CD4-positive, alpha-beta T cell (primary cell): ENCODE measurements at regions not wholly inside any gene's neighbourhood (a gene's known extent, or its start where the extent isn't known, plus 50 kb on each side); places are given as distances from the start of the nearest gene placed in this dataset.

ENCODE experiments used
- ATAC-seq: fragments of 200-7000 bp; cut with Tn5 transposase; one replicate; pipeline ENCODE4 v1.10.0; 2022; ENCODE audit warnings: mild to moderate bottlenecking; ENCODE audit not compliant: poor library complexity
- CTCF ChIA-PET: fragments of 350-600 bp; sonication (Branson Sonifier 250); formaldehyde crosslinking; loops from one replicate; lab custom pipeline; 2021; ENCODE audit warnings: antibody characterized with exemption, inconsistent platforms; lab: Charles Lee
- POLR2A ChIA-PET: fragments of 350-600 bp; sonication (Branson Sonifier 250); formaldehyde crosslinking; loops from one replicate; lab custom pipeline; 2021; ENCODE audit warnings: antibody characterized with exemption, inconsistent platforms; lab: Charles Lee
- DNase-seq, 14 experiments: peaks; one replicate each; pipeline ENCODE4 v3.0.0-alpha.2; 2013 to 2020; ENCODE audit warnings: mixed read lengths in 2 of 14
- H3K27ac ChIP-seq, 2 donors: one replicate each; pipeline versions ENCODE4 v1.5.1 to v1.7.0; 2013; ENCODE audit warnings: low read length in 2 of 2, low read depth in 1 of 2, mild to moderate bottlenecking in 1 of 2
- H3K27me3 ChIP-seq, 2 experiments: 1 replicate in 1 of 2; 2 replicates in 1 of 2; pipeline versions ENCODE4 v1.6.1 to v1.7.0; 2013; ENCODE audit warnings: low read length in 2 of 2, control low read depth in 1 of 2, mild to moderate bottlenecking in 1 of 2, moderate library complexity in 1 of 2; ENCODE audit not compliant: insufficient read depth in 2 of 2, control insufficient read depth in 1 of 2
- H3K36me3 ChIP-seq: one replicate; pipeline ENCODE4 v1.6.1; 2013; ENCODE audit warnings: low read length, control low read depth; ENCODE audit not compliant: insufficient read depth
- H3K4me1 ChIP-seq: one replicate; pipeline ENCODE4 v1.6.1; 2013; ENCODE audit warnings: low read length, control low read depth; ENCODE audit not compliant: insufficient read depth
- H3K4me3 ChIP-seq: one replicate; pipeline ENCODE4 v1.5.1; 2013; ENCODE audit warnings: mild to moderate bottlenecking, low read length, moderate library complexity
- H3K9me3 ChIP-seq, 2 experiments: 1 replicate in 1 of 2; 2 replicates in 1 of 2; pipeline versions ENCODE4 v1.6.1 to v1.7.0; 2013; ENCODE audit warnings: low read length in 2 of 2, mild to moderate bottlenecking in 2 of 2, control low read depth in 1 of 2, moderate library complexity in 1 of 2; ENCODE audit not compliant: control insufficient read depth in 1 of 2, insufficient read depth in 1 of 2
- H3K27ac Mint-ChIP-seq: one replicate; pipeline ENCODE4 v1.8.0; 2020; ENCODE audit warnings: mixed read lengths
- H3K27me3 Mint-ChIP-seq: one replicate; pipeline ENCODE4 v1.8.0; 2021; ENCODE audit warnings: mixed read lengths
- H3K36me3 Mint-ChIP-seq: one replicate; pipeline ENCODE4 v1.8.0; 2021; ENCODE audit warnings: low read depth, mixed read lengths
- H3K4me1 Mint-ChIP-seq: one replicate; pipeline ENCODE4 v1.8.0; 2021; ENCODE audit warnings: low read depth, mixed read lengths
- H3K4me3 Mint-ChIP-seq: one replicate; pipeline ENCODE4 v1.8.0; 2020; ENCODE audit warnings: mild to moderate bottlenecking, mixed read lengths
- H3K9me3 Mint-ChIP-seq: one replicate; pipeline ENCODE4 v1.8.0; 2020; ENCODE audit warnings: mixed read lengths
- CTCF ChIP-seq: fragments of 200-600 bp; IDR thresholded peaks from one replicate; pipeline ENCODE4 v1.8.0; 2022; ENCODE audit warnings: antibody characterized with exemption, mild to moderate bottlenecking
- intact Hi-C, 2 experiments: fragments of 100-400 bp; cut with DNase I in 1 of 2; cut with micrococcal nuclease in 1 of 2; formaldehyde crosslinking; loops; one replicate each; pipeline versions ENCODE4 v1.15.1 to v1.9.0; 2023 to 2025; cut with DNase I, micrococcal nuclease

GRCh38 chr6:132952986-132953385 lies 138.6 kb downstream of the RPS12 start:
- Mint-ChIP-seq H3K4me1 (no peaks in the 10 kb centered on the region), H3K36me3 (no peaks in the 10 kb centered on the region), H3K9me3 (no peaks in the 10 kb centered on the region), H3K4me3 (no peak overlapping the region), H3K27me3 (peaks cover 49% of the 10 kb centered on the region), H3K27ac (no peak overlapping the region)
- H3K4me3 ChIP-seq = no peak overlapping the region
- no peaks in the 10 kb centered on the region for H3K9me3 ChIP-seq
- no peaks in the 10 kb centered on the region for H3K36me3 ChIP-seq
- CTCF ChIA-PET = no interaction called here
- intact Hi-C loops = no loop called here
- TF ChIP-seq CTCF = no peak
- no peak overlapping the region for H3K27ac ChIP-seq
- no peaks in the 10 kb centered on the region for H3K4me1 ChIP-seq
- H3K27me3 ChIP-seq = peaks cover 0 to 4% of the 10 kb centered on the region in 2 experiments
- DNase-seq (no peak), ATAC-seq (no peak)
- POLR2A ChIA-PET = no interaction called here

GRCh38 chr6:132954222-132954621 lies 139.9 kb downstream of the RPS12 start:
- ChIA-PET POLR2A (no interaction called here), CTCF (no interaction called here)

GRCh38 chr6:132954936-132955335 lies 140.6 kb downstream of the RPS12 start:
- ATAC-seq = no peak
- no peak for TF ChIP-seq CTCF
- no peaks in the 10 kb centered on the region for H3K4me1 Mint-ChIP-seq
- no peak overlapping the region for H3K27ac Mint-ChIP-seq
- ChIA-PET CTCF (interaction anchor here (0.6 kb wide), 1 partner anchor 45 kb away, joined by 3 read pairs; no protein-coding TSS in a partner anchor), POLR2A (no interaction called here)
- Histone ChIP-seq H3K4me3 (no peak overlapping the region), H3K27me3 (peaks cover 0 to 4% of the 10 kb centered on the region in 2 experiments), H3K9me3 (no peaks in the 10 kb centered on the region), H3K4me1 (no peaks in the 10 kb centered on the region), H3K36me3 (no peaks in the 10 kb centered on the region), H3K27ac (no peak overlapping the region)
- H3K36me3 Mint-ChIP-seq = no peaks in the 10 kb centered on the region
- peaks cover 57% of the 10 kb centered on the region for H3K27me3 Mint-ChIP-seq
- no peaks in the 10 kb centered on the region for H3K9me3 Mint-ChIP-seq
- intact Hi-C loops = no loop called here
- H3K4me3 Mint-ChIP-seq = no peak overlapping the region
- no peak for DNase-seq

More at GRCh38 chr6:132954222-132954621, 139.9 kb downstream of the RPS12 start:
- peaks cover 57% of the 10 kb centered on the region for H3K27me3 Mint-ChIP-seq
- Histone ChIP-seq H3K4me1 (no peaks in the 10 kb centered on the region), H3K27ac (no peak overlapping the region), H3K36me3 (no peaks in the 10 kb centered on the region), H3K4me3 (no peak overlapping the region), H3K9me3 (no peaks in the 10 kb centered on the region), H3K27me3 (peaks cover 0 to 4% of the 10 kb centered on the region in 2 experiments)
- ATAC-seq (no peak), DNase-seq (no peak)
- H3K9me3 Mint-ChIP-seq = no peaks in the 10 kb centered on the region
- intact Hi-C loops = no loop called here
- no peak overlapping the region for H3K4me3 Mint-ChIP-seq
- H3K27ac Mint-ChIP-seq = no peak overlapping the region
- TF ChIP-seq CTCF = no peak
- H3K4me1 Mint-ChIP-seq = no peaks in the 10 kb centered on the region
- H3K36me3 Mint-ChIP-seq = no peaks in the 10 kb centered on the region
